LNCaP clone FGC (cell line): ENCODE measurements at regions not wholly inside any gene's neighbourhood (a gene's known extent, or its start where the extent isn't known, plus 50 kb on each side); places are given as distances from the start of the nearest gene placed in this dataset.

Experiments
- DNase-seq: peaks from one replicate; pipeline ENCODE4 v3.0.0-alpha.2; 2011; ENCODE audit warnings: low read depth
- H3K4me3 ChIP-seq: 2 replicates; pipeline ENCODE4 v1.5.1; 2011; ENCODE audit warnings: mild to moderate bottlenecking, low read depth, low read length, control low read depth
- CTCF ChIP-seq: IDR thresholded peaks from 2 replicates; pipeline ENCODE4 v1.5.1; 2012; ENCODE audit warnings: mild to moderate bottlenecking; ENCODE audit not compliant: control insufficient read depth, insufficient read depth; ENCODE audit errors: extremely low read depth

GRCh38 chr21:23664193-23664694 lies 1943.0 kb downstream of the MRPL39 start:
- no peak for TF ChIP-seq CTCF
- H3K4me3 ChIP-seq: no peak overlapping the region
- DNase-seq: no peak

- H3K4me3 ChIP-seq: no peak overlapping the region
These were observed 1946.7 kb downstream of the MRPL39 start for GRCh38 chr21:23660560-23660959.

GRCh38 chr21:23644768-23645167 lies 1962.5 kb downstream of the MRPL39 start:
- DNase-seq: no peak
- H3K4me3 ChIP-seq: no peak overlapping the region
- no peak for TF ChIP-seq CTCF

More at GRCh38 chr21:23660560-23660959, 1946.7 kb downstream of the MRPL39 start:
- TF ChIP-seq CTCF: no peak
- no peak for DNase-seq

GRCh38 chr21:23639721-23640120 lies 1967.6 kb downstream of the MRPL39 start:
- TF ChIP-seq CTCF: no peak
- H3K4me3 ChIP-seq: no peak overlapping the region
- no peak for DNase-seq

GRCh38 chr21:23638131-23638695 lies 1969.1 kb downstream of the MRPL39 start:
- H3K4me3 ChIP-seq: no peak overlapping the region
- no peak for DNase-seq
- no peak for TF ChIP-seq CTCF

- no peak overlapping the region for H3K4me3 ChIP-seq
- DNase-seq: no peak
- no peak for TF ChIP-seq CTCF
These were observed 1973.8 kb downstream of the MRPL39 start for GRCh38 chr21:23633447-23633940.

- TF ChIP-seq CTCF: no peak
- H3K4me3 ChIP-seq: no peak overlapping the region
- DNase-seq: no peak
These were observed 1983.0 kb downstream of the MRPL39 start for GRCh38 chr21:23624281-23624680.
